ENCODE measurements at regions not wholly inside any gene's neighbourhood (a gene's known extent, or its start where the extent isn't known, plus 50 kb on each side); places are given as distances from the start of the nearest gene placed in this dataset.
"Not testable (repeated sequence)": the region's sequence is repeated elsewhere in the genome, so short reads cannot be mapped to it uniquely, and the experiment has no call there.

- Mint-ChIP-seq H3K27ac (ENCODE audit: unreplicated experiment) (no peak overlapping the region), H3K9me3 (ENCODE audit: unreplicated experiment) (peaks cover 79% of the 10 kb centered on the region), H3K4me3 (ENCODE audit: unreplicated experiment) (no peak overlapping the region), H3K36me3 (ENCODE audit: insufficient read depth, unreplicated experiment) (peaks cover 6% of the 10 kb centered on the region), H3K4me1 (ENCODE audit: low read depth, unreplicated experiment) (no peaks in the 10 kb centered on the region), H3K27me3 (ENCODE audit: insufficient read depth, unreplicated experiment) (no peaks in the 10 kb centered on the region)
- TF ChIP-seq CTCF (IDR thresholded peaks at IDR 0.05; ENCODE audit: insufficient read depth in 1 of 2, low read depth in 1 of 2, low read length in 1 of 2, severe bottlenecking in 1 of 2, unreplicated experiment in 1 of 2): no peak
- DNase-seq: no peak
- POLR2A ChIA-PET: no interaction called here
- Histone ChIP-seq H3K4me1 (no peaks in the 10 kb centered on the region), H3K27me3 (replicated peaks; ENCODE audit: control insufficient read depth, insufficient read depth, low read length) (no peaks in the 10 kb centered on the region), H3K9me3 (peaks cover 11% of the 10 kb centered on the region), H3K36me3 (ENCODE audit: control insufficient read depth, insufficient read depth, low read length) (no peaks in the 10 kb centered on the region), H3K4me3 (ENCODE audit: low read depth, low read length) (no peak overlapping the region)
- BruUV-seq (replicated peaks): no TSS peak
- CTCF ChIA-PET: no interaction called here
- intact Hi-C loops (cut with micrococcal nuclease; ENCODE audit: unreplicated experiment): no loop called here
Observed at GRCh38 chr4:128440923-128441322, 153.3 kb upstream of the PGRMC2 start.

GRCh38 chr4:128437023-128437422 is 149.4 kb upstream of the PGRMC2 start:
- POLR2A ChIA-PET; BruUV-seq (replicated peaks); H3K4me1 Mint-ChIP-seq (ENCODE audit: low read depth, unreplicated experiment); H3K27me3 Mint-ChIP-seq (ENCODE audit: insufficient read depth, unreplicated experiment); H3K4me3 Mint-ChIP-seq (ENCODE audit: unreplicated experiment); CTCF ChIA-PET; DNase-seq; H3K27me3 ChIP-seq (replicated peaks; ENCODE audit: control insufficient read depth, insufficient read depth, low read length); H3K4me3 ChIP-seq (ENCODE audit: low read depth, low read length); H3K27ac Mint-ChIP-seq (ENCODE audit: unreplicated experiment); H3K36me3 Mint-ChIP-seq (ENCODE audit: insufficient read depth, unreplicated experiment); H3K4me1 ChIP-seq; intact Hi-C loops (cut with micrococcal nuclease; ENCODE audit: unreplicated experiment); H3K36me3 ChIP-seq (ENCODE audit: control insufficient read depth, insufficient read depth, low read length): not testable (repeated sequence)
- H3K9me3 ChIP-seq: peaks cover 11% of the 10 kb centered on the region
- H3K9me3 Mint-ChIP-seq (ENCODE audit: unreplicated experiment): peaks cover 56% of the 10 kb centered on the region

GRCh38 chr4:128429023-128429613 is 141.5 kb upstream of the PGRMC2 start:
- CTCF ChIA-PET: interaction anchor here (0.7 kb wide), 1 partner anchor 51 kb away, joined by 3 read pairs; no protein-coding TSS in a partner anchor
- H3K4me1 Mint-ChIP-seq (ENCODE audit: low read depth, unreplicated experiment); H3K27ac Mint-ChIP-seq (ENCODE audit: unreplicated experiment); BruUV-seq (replicated peaks); H3K36me3 Mint-ChIP-seq (ENCODE audit: insufficient read depth, unreplicated experiment); H3K27me3 ChIP-seq (replicated peaks; ENCODE audit: control insufficient read depth, insufficient read depth, low read length); H3K9me3 ChIP-seq; POLR2A ChIA-PET; H3K4me3 ChIP-seq (ENCODE audit: low read depth, low read length); DNase-seq; H3K4me3 Mint-ChIP-seq (ENCODE audit: unreplicated experiment); H3K36me3 ChIP-seq (ENCODE audit: control insufficient read depth, insufficient read depth, low read length); H3K27me3 Mint-ChIP-seq (ENCODE audit: insufficient read depth, unreplicated experiment): not testable (repeated sequence)
- intact Hi-C loops (cut with micrococcal nuclease; ENCODE audit: unreplicated experiment): loop anchor here (2.0 to 10.0 kb wide), 2 partner anchors 44 to 204 kb away; no protein-coding TSS in a partner anchor
- peaks cover 20% of the 10 kb centered on the region for H3K4me1 ChIP-seq
- H3K9me3 Mint-ChIP-seq (ENCODE audit: unreplicated experiment): peaks cover 11% of the 10 kb centered on the region

- Histone ChIP-seq H3K27me3 (replicated peaks; ENCODE audit: control insufficient read depth, insufficient read depth, low read length) (no peaks in the 10 kb centered on the region), H3K4me1 (peaks cover 20% of the 10 kb centered on the region), H3K9me3 (0 out of 2 replicates have a peak, but pooled peaks cover 3% of the 10 kb centered on the region), H3K36me3 (ENCODE audit: control insufficient read depth, insufficient read depth, low read length) (no peaks in the 10 kb centered on the region), H3K4me3 (ENCODE audit: low read depth, low read length) (no peak overlapping the region)
- H3K9me3 Mint-ChIP-seq (ENCODE audit: unreplicated experiment): peaks cover 8% of the 10 kb centered on the region
- CTCF ChIA-PET: interaction anchor here (1.0 to 1.3 kb wide), 3 partner anchors 124 to 140 kb away, joined by 3 to 4 read pairs (median 3); no protein-coding TSS in a partner anchor
- TF ChIP-seq CTCF (IDR thresholded peaks at IDR 0.05; ENCODE audit: insufficient read depth in 1 of 2, low read depth in 1 of 2, low read length in 1 of 2, severe bottlenecking in 1 of 2, unreplicated experiment in 1 of 2): no peak
- H3K36me3 Mint-ChIP-seq (ENCODE audit: insufficient read depth, unreplicated experiment): no peaks in the 10 kb centered on the region
- no peaks in the 10 kb centered on the region for H3K27me3 Mint-ChIP-seq (ENCODE audit: insufficient read depth, unreplicated experiment)
- BruUV-seq (replicated peaks): no TSS peak
- peak overlapping the region; percentile 67 for H3K27ac Mint-ChIP-seq (ENCODE audit: unreplicated experiment)
- no peak for DNase-seq
- H3K4me1 Mint-ChIP-seq (ENCODE audit: low read depth, unreplicated experiment): peaks cover 8% of the 10 kb centered on the region
- POLR2A ChIA-PET: no interaction called here
- intact Hi-C loops (cut with micrococcal nuclease; ENCODE audit: unreplicated experiment): loop anchor here (1.0 to 10.0 kb wide), 6 partner anchors 44 to 435 kb away; no protein-coding TSS in a partner anchor
- peak overlapping the region; percentile 10 for H3K4me3 Mint-ChIP-seq (ENCODE audit: unreplicated experiment)
Observed at GRCh38 chr4:128428397-128428796, 140.8 kb upstream of the PGRMC2 start.

Measured in Caco-2 (cell line).